GM21619 (cell line): ENCODE measurements at regions not wholly inside any gene's neighbourhood (a gene's known extent, or its start where the extent isn't known, plus 50 kb on each side); places are given as distances from the start of the nearest gene placed in this dataset.
"Not testable (repeated sequence)": the region's sequence is repeated elsewhere in the genome, so short reads cannot be mapped to it uniquely, and the experiment has no call there.

Experiments used
- ATAC-seq: cut with Tn5 transposase; IDR thresholded peaks from one replicate; pipeline ENCODE4 v1.9.1; 2021; ENCODE audit not compliant: unreplicated experiment

DNA sequence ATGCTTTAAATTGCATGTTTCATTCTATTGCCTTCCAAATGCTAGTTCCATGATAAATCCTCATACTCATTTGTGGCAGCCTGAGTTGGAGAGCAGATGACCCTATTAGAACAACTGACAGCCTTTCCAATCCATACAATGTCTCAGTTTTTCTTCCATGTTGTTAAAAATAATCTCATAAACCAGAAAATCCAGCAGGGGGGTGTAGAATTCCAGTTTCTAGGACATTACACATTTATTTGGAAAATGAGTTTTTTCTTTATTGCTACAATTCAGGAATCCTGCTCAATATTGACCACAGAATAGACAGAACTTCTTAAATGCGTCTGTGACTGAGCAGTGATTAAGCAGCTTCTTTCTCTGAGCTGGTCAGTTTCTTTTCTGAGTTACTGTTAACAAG, 174.2 kb upstream of the ATP10A start:
- no peak for ATAC-seq

GRCh38 chr15:26033493-26033892, 170.4 kb upstream of the ATP10A start:
- no peak for ATAC-seq

DNA sequence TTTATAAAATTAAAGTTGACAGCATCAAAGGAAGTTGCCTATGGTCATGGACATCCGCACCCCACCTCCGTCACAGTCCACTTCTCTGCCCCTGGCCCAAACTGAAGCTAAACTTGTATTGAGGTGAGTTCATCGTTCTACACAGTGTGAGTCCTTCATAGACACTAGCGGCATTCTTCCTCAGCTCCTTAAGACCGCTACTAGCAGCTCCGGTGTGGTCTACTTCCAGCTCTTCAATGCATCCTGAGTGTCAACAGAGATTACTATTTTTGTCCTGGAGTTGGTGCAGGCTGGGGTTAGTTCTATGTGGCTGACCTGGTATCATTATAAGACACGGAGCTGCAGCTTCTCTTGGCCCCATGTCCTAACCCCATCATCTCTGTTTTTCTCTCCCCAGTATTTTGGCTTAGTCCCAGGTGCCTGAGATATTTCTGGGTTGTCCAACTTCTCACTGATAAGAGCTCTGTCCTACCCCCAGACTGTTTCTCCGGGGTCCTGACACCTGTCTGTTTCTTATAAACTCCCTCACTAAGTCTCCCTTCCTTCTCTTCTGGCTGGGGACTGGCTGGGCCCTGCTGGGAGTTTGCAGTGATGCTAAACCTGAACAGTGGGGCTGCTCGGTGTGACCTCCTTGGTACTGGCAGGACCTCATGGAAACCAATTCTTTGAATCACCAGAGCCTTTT, 169.2 kb upstream of the ATP10A start:
- ATAC-seq = no peak

DNA sequence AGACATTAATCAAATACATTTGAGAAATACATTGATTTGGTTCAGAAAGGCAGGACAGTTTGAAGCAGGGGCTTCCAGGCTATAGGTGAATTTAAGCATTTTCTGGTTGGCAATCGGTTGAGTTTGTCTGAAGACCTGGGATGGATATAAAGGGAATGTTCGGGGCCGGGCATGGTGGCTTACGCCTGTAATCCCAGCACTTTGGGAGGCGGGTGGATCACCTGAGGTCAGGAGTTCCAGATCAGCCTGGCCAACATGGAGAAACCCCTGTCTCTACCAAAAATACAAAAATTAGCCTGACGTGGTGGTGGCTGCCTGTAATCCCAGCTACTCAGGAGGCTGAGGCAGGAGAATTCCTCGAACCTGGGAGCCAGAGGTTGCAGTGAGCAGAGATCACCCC, 166.5 kb upstream of the ATP10A start:
- not testable (repeated sequence) for ATAC-seq

DNA sequence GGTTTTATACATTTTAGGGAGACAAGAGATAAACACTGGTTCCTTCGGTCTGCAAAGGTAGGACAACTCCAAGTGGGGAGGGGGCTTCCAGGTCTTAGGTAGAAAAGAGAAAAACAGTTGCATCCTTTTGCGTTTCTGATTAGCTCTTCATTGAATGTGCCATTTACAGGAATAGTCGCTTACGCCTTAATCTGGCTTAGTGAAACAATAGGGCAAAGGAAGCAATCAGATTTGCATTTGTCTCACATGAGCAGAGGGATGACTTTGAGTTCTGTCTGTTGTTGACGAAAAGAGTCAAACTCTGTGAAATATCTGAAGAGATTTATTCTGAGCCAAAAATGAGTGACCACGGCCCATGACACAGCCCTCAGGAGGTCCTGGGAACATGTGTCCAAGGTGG, 166.0 kb upstream of the ATP10A start:
- no peak for ATAC-seq

GRCh38 chr15:26028086-26028740, 165.1 kb upstream of the ATP10A start:
- ATAC-seq = no peak

DNA sequence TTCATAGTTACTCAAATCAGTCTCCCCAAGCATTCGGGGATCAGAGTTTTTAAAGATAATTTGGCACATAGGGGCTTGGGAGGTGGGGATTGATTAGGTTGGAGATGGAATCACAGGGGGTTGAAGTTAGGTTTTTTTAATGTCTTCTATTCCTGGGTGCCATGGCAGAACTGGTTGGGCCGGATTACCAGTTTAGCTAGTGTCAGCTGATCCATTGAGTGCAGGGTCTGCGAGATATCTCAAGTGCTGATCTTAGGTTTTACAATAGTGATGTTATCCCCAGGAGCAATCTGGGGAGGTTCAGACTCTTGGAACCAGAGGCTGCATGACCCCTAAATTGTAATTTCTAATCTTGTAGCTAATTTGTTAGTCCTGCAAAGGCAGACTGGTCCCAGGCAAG, 163.5 kb upstream of the ATP10A start:
- not testable (repeated sequence) for ATAC-seq

DNA sequence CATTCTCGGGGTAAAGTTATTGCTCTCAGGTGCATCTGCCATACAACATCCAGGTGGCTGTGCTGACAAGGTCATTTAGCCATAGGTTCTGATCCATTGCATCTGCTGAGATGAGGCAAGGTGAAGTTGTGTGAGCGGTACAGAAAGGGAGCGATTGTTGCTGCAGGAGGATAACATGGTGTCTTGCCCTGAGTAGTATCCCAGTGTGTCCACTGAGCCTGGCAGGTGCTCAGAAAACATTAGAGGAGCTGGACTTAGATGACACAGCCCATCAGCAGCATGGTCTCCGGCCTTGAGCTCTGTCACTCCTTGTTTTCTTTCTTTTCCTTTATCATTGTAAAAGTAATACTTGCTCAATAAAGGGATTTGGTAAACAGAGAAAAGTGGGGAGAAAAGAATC, 161.1 kb upstream of the ATP10A start:
- ATAC-seq = no peak

DNA sequence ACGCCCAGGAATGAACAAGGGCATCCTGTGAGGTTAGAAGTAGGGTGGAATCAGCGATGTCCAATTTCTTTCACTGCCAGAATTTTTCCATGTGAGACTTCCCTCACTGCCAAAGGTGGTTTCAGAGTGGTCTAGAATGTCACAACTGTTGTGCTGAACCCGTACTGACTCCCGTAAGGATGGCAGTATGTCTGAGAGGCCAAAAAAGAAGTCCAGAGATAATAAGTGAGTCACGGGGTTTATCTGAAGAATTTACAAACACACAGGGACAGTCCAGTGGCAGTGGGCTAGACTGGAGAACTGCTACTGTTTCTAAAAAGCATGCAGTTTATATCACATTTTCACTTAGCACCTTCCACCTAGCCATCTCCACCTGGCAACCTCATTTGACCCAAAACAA, 160.6 kb upstream of the ATP10A start:
- no peak for ATAC-seq

- ATAC-seq = no peak
Observed at GRCh38 chr15:26023231-26023630, 160.1 kb upstream of the ATP10A start.

DNA sequence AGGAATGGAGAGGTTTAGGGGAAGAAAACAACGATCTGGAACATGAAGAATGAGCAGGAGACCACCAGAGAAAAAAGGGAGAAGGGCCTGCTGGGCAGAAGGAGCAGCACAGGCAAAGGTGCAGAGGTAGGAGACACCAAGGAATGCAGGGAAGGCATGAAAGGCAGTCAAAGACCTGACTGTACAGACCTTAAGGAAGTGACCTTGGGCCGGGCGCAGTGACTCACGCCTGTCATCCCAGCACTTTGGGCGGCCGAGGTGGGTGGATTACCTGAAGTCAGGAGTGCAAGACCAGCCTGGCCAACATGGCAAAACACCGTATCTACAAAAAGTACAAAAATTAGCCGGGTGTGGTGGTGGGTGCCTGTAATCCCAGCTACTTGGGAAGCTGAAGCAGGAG, 157.7 kb upstream of the ATP10A start:
- no peak for ATAC-seq

DNA sequence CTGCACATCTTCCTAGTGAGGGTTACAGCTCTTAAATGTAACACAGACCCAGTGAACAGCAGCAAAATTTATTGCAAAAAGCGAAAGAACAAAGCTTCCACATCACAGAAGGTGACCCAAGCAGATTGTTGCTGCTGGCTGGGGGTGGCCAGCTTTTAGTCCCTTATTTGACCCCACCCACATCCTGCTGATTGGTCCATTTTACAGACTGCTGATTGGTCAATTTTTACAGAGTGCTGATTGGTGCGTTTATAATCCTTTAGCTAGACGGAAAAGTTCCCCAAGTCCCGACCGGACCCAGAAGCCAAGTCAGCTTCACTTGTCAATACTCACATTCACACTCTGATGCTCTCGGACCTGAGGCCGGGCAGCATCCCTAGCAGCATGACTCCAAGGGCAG, 154.5 kb upstream of the ATP10A start:
- ATAC-seq = no peak

- ATAC-seq = no peak
Observed at GRCh38 chr15:26015516-26016075, 152.5 kb upstream of the ATP10A start.

DNA sequence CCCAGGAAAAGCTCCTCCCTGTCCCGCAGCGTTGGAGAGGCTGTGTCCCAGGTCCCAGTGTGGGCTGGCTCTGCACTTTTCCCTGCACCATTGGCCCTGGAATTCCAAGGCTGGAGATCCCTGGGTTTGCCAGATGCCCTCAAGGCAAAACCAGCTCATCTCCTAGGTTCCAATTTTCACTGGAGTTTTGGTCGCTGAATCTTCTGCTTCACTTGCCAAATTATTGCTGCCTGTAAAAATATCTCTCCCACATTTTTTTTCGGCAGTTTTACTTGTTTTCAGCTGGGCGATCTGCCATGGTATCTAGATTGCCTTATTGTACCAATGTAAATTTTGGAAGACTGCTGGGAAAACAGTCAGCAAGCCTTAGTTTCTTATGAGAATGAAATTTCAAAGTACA, 150.9 kb upstream of the ATP10A start:
- ATAC-seq = no peak

- no peak for ATAC-seq
Observed at GRCh38 chr15:26011916-26012315, 148.8 kb upstream of the ATP10A start.

DNA sequence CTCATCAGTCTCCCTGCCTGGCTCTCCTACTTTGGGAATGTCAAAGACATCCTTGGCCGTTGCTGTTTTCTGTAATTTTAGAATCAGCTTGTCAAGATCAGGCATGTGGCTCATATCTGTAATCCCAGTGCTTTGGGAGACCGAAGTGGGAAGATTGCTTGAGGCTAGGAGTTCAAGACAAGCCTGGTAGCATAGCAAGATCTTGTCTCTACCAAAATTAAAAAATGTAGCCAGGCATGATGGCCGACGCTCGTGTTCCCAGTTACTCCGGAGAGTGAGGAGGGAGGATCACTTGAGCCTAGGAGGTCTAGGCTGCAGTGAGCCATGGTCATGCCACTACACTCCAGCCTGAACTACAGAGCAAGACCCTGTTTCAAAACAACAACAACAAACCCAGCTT, 144.0 kb upstream of the ATP10A start:
- ATAC-seq = no peak

GRCh38 chr15:26001201-26001600, 138.1 kb upstream of the ATP10A start:
- ATAC-seq = no peak

- no peak for ATAC-seq
Observed at GRCh38 chr15:25993506-25993905, 130.4 kb upstream of the ATP10A start.

DNA sequence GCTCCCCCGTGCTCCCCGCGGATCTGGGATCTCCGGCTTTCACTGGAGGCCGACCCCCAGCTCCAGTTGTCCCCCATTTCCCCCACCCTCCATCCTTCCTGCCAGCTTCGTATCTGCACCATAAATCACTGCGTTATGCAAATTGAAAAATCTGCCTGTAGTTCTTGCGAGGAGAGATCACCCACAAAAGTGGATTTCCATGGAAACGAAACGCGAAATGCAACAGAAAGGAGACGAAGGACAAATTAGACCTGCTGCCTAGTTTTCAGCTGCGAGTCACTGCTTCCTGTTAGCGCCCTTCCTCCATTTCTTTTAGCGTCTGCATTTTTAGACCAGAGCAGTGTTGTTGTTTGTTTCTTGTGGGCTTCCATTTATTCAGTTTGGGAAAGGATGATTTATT, 127.1 kb upstream of the ATP10A start:
- ATAC-seq = no peak

- no peak for ATAC-seq
Observed at GRCh38 chr15:25989327-25989726, 126.2 kb upstream of the ATP10A start.

- not testable (repeated sequence) for ATAC-seq
Observed at GRCh38 chr15:25988716-25989115, 125.6 kb upstream of the ATP10A start.

GRCh38 chr15:25987638-25988037, 124.5 kb upstream of the ATP10A start:
- no peak for ATAC-seq

- ATAC-seq = no peak
Observed at GRCh38 chr15:25985165-25985564, 122.0 kb upstream of the ATP10A start.
